Endothelial cell of umbilical vein (primary cell): ENCODE measurements at regions not wholly inside any gene's neighbourhood (a gene's known extent, or its start where the extent isn't known, plus 50 kb on each side); places are given as distances from the start of the nearest gene placed in this dataset.

ENCODE experiments used
- CTCF ChIP-seq, 2 donors: IDR thresholded peaks; 1 replicate in 1 of 2; 2 replicates in 1 of 2; pipeline ENCODE4 v1.5.1; 2011; ENCODE audit warnings: low read length in 2 of 2, mild to moderate bottlenecking in 2 of 2, moderate library complexity in 2 of 2, control low read depth in 1 of 2, inconsistent platforms in 1 of 2, low read depth in 1 of 2; ENCODE audit not compliant: insufficient read depth in 1 of 2; ENCODE audit errors: extremely low read depth in 1 of 2
- EZH2 ChIP-seq: IDR thresholded peaks from 2 replicates; pipeline ENCODE4 v1.6.1; 2012; ENCODE audit warnings: borderline replicate concordance, low read depth, mild to moderate bottlenecking, moderate library complexity, low read length, inconsistent platforms; ENCODE audit not compliant: severe bottlenecking
- FOS ChIP-seq: IDR thresholded peaks from 2 replicates; pipeline ENCODE4 v1.6.1; 2011; ENCODE audit warnings: mild to moderate bottlenecking, low read length, moderate library complexity, borderline replicate concordance; ENCODE audit not compliant: insufficient read depth
- MAX ChIP-seq: IDR thresholded peaks from 2 replicates; pipeline ENCODE4 v1.6.1; 2011; ENCODE audit not compliant: insufficient read depth, insufficient read length
- POLR2A ChIP-seq: IDR thresholded peaks from 2 replicates; pipeline ENCODE4 v1.6.1; 2012; ENCODE audit warnings: low read depth, mild to moderate bottlenecking, control low read depth, low read length

GRCh38 chr5:43771611-43772031 lies 168.6 kb downstream of the NNT start:
- TF ChIP-seq CTCF (IDR thresholded peaks at IDR 0.05; ENCODE audit: extremely low read depth in 1 of 2, insufficient read depth in 1 of 2, low read depth in 1 of 2, low read length in 2 of 2) (no peak), EZH2 (no peak), POLR2A (no peak), MAX (no peak), FOS (no peak)
